Naive thymus-derived CD4-positive, alpha-beta T cell (primary cell): ENCODE measurements at regions not wholly inside any gene's neighbourhood (a gene's known extent, or its start where the extent isn't known, plus 50 kb on each side); places are given as distances from the start of the nearest gene placed in this dataset.

Experiments used
- ATAC-seq: fragments of 150-1000 bp; cut with Tn5 transposase; 2 replicates; pipeline ENCODE4 v1.10.0; 2021; ENCODE audit warnings: mild to moderate bottlenecking, moderate library complexity
- CTCF ChIA-PET: fragments of 350-600 bp; sonication (Branson Sonifier 250); formaldehyde crosslinking; loops from one replicate; lab custom pipeline; 2021; ENCODE audit warnings: antibody characterized with exemption; lab: Charles Lee
- POLR2A ChIA-PET: fragments of 350-600 bp; sonication (Branson Sonifier 250); formaldehyde crosslinking; loops from one replicate; lab custom pipeline; 2021; ENCODE audit warnings: antibody characterized with exemption, inconsistent platforms; lab: Charles Lee
- DNase-seq, 9 donors: peaks; one replicate each; pipeline versions ENCODE4 v3.0.0 to v3.0.0-alpha.2; 2020 to 2022; ENCODE audit warnings: mixed read lengths in 1 of 9
- H3K27ac ChIP-seq: one replicate; pipeline ENCODE4 v1.7.0; 2013; ENCODE audit warnings: mild to moderate bottlenecking, low read depth, low read length, moderate library complexity
- H3K27me3 ChIP-seq, 2 donors: one replicate each; pipeline ENCODE4 v1.7.0; 2013; ENCODE audit warnings: low read length in 2 of 2, mild to moderate bottlenecking in 2 of 2, moderate library complexity in 2 of 2; ENCODE audit not compliant: control insufficient read depth in 2 of 2, insufficient read depth in 2 of 2
- H3K36me3 ChIP-seq, 3 experiments: 1 replicate in 2 of 3; 2 replicates in 1 of 3; pipeline ENCODE4 v1.7.0; 2013; ENCODE audit warnings: low read length in 3 of 3, mild to moderate bottlenecking in 3 of 3, moderate library complexity in 1 of 3; ENCODE audit not compliant: insufficient read depth in 3 of 3, control insufficient read depth in 2 of 3
- H3K4me1 ChIP-seq, 2 donors: one replicate each; pipeline ENCODE4 v1.7.0; 2013; ENCODE audit warnings: low read length in 2 of 2, mild to moderate bottlenecking in 2 of 2, moderate library complexity in 1 of 2; ENCODE audit not compliant: control insufficient read depth in 2 of 2, insufficient read depth in 2 of 2
- H3K4me3 ChIP-seq: 2 replicates; pipeline ENCODE4 v1.7.0; 2013; ENCODE audit warnings: mild to moderate bottlenecking, low read length
- H3K9me3 ChIP-seq, 3 experiments: 1 replicate in 2 of 3; 2 replicates in 1 of 3; pipeline ENCODE4 v1.7.0; 2013; ENCODE audit warnings: low read length in 3 of 3; ENCODE audit not compliant: control insufficient read depth in 2 of 3
- H3K27ac Mint-ChIP-seq, 9 donors: one replicate each; pipeline ENCODE4 v1.8.0; 2020 to 2022; ENCODE audit warnings: mixed read lengths in 9 of 9, mild to moderate bottlenecking in 8 of 9, moderate library complexity in 5 of 9, inconsistent platforms in 2 of 9
- H3K27me3 Mint-ChIP-seq, 5 donors: one replicate each; pipeline ENCODE4 v1.8.0; 2021 to 2022; ENCODE audit warnings: mixed read lengths in 5 of 5, mild to moderate bottlenecking in 1 of 5
- H3K36me3 Mint-ChIP-seq, 5 donors: one replicate each; pipeline ENCODE4 v1.8.0; 2020 to 2022; ENCODE audit warnings: mixed read lengths in 5 of 5, mild to moderate bottlenecking in 3 of 5, inconsistent platforms in 1 of 5
- H3K4me1 Mint-ChIP-seq, 7 donors: one replicate each; pipeline ENCODE4 v1.8.0; 2020 to 2022; ENCODE audit warnings: mixed read lengths in 7 of 7, mild to moderate bottlenecking in 3 of 7, inconsistent platforms in 1 of 7
- H3K4me3 Mint-ChIP-seq, 10 donors: one replicate each; pipeline ENCODE4 v1.8.0; 2020 to 2022; ENCODE audit warnings: mild to moderate bottlenecking in 10 of 10, mixed read lengths in 10 of 10, moderate library complexity in 6 of 10, inconsistent platforms in 2 of 10
- H3K9me3 Mint-ChIP-seq, 11 donors: one replicate each; pipeline ENCODE4 v1.8.0; 2020 to 2022; ENCODE audit warnings: mixed read lengths in 11 of 11, mild to moderate bottlenecking in 4 of 11, inconsistent platforms in 1 of 11, moderate library complexity in 1 of 11
- intact Hi-C, 2 donors: fragments of 100-400 bp; cut with micrococcal nuclease; formaldehyde crosslinking; loops; one replicate each; pipeline ENCODE4 v1.15.1; 2023

DNA sequence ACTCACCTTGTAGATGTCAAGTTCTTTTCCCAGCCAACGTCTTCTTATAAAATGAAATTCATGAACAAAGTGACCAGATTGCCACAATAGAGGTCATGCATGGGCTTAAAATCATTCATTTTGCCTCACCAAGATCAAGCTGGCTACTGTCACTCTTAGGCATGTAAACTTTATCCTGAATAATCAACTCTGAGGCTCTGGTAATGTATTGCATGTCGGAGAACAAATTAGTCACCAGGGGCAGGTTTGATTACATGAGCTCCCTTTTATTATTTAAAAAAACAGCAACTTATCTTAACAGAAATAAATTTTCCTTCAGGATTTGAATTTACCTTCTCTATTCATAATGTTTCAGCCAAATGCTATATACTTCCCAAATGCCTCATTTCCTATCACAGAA lies 112.9 kb upstream of the SP4 start:
- no peaks in the 10 kb centered on the region for H3K36me3 ChIP-seq
- no peak overlapping the region for H3K4me3 ChIP-seq
- no peak overlapping the region for H3K27ac ChIP-seq
- CTCF ChIA-PET = no interaction called here
- H3K4me1 ChIP-seq = no peaks in the 10 kb centered on the region
- peaks cover 0 to 8% (median 0%) of the 10 kb centered on the region in 5 donors for H3K27me3 Mint-ChIP-seq
- H3K9me3 ChIP-seq = no peaks in the 10 kb centered on the region
- H3K36me3 Mint-ChIP-seq = peaks cover 0 to 23% (median 0%) of the 10 kb centered on the region in 5 donors
- intact Hi-C loops = no loop called here
- no peak overlapping the region for H3K27ac Mint-ChIP-seq
- H3K4me1 Mint-ChIP-seq = peaks cover 0 to 11% (median 7%) of the 10 kb centered on the region in 7 donors
- POLR2A ChIA-PET = no interaction called here
- DNase-seq (no peak), ATAC-seq (no peak)
- H3K9me3 Mint-ChIP-seq = peaks cover 0 to 26% (median 12%) of the 10 kb centered on the region in 11 donors
- no peak overlapping the region for H3K4me3 Mint-ChIP-seq
- no peaks in the 10 kb centered on the region for H3K27me3 ChIP-seq

DNA sequence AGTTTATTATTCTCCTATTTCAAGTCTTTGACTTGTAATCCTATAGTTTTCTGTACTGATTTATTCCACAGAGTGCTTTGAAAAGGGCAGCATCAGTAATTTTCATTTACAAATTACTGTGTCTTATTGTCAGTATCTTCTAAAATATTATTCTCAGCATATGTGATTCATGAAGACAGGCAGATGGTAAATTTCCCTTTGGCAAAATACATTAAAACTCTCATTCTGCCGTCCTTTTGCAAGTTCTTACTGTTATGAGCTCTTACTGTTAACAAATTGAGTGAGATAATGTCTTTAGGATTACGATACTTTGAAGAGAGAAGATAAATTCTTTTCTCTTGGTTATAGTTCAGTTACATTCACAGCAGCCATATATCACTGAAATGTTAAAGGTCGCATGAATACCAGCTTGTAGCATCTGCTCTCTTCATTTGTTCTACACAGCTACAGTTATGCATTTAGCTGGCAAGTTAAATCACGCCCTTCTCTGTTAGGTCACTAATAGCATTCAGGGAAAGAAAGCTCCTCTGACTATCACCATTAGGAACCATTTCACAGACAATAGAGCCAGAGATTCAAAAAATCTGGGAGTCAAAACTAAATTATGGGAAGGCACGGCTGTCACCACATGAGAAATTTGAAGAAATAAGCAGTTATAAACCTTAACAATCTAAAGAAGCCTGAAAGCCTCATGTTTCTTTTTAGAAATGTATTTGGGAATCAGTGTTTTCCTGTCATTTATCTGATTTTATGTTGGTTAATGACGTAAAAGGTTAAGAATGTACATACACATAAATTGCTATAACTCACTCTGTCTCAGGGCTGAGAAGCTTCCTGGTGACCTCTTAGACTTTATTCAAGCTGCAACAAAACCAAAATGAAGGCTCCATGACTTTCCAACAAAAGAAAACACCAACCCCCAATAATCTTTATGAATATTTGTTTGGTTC lies 109.6 kb upstream of the SP4 start:
- peaks cover 0 to 11% (median 7%) of the 10 kb centered on the region in 7 donors for H3K4me1 Mint-ChIP-seq
- H3K27ac Mint-ChIP-seq = no peak overlapping the region
- no peak overlapping the region for H3K4me3 ChIP-seq
- ChIA-PET POLR2A (no interaction called here), CTCF (interaction anchor here (0.5 kb wide), 1 partner anchor 48 kb away, joined by 3 read pairs; no protein-coding TSS in a partner anchor)
- no peak for DNase-seq
- H3K27ac ChIP-seq = no peak overlapping the region
- peaks cover 0 to 2% (median 0%) of the 10 kb centered on the region in 11 donors for H3K9me3 Mint-ChIP-seq
- H3K9me3 ChIP-seq = no peaks in the 10 kb centered on the region
- H3K27me3 ChIP-seq = no peaks in the 10 kb centered on the region
- H3K27me3 Mint-ChIP-seq = peaks cover 0 to 8% (median 0%) of the 10 kb centered on the region in 5 donors
- H3K4me1 ChIP-seq = no peaks in the 10 kb centered on the region
- peaks cover 0 to 13% (median 0%) of the 10 kb centered on the region in 5 donors for H3K36me3 Mint-ChIP-seq
- intact Hi-C loops = no loop called here
- H3K4me3 Mint-ChIP-seq = no peak overlapping the region
- ATAC-seq = no peak
- H3K36me3 ChIP-seq = no peaks in the 10 kb centered on the region

DNA sequence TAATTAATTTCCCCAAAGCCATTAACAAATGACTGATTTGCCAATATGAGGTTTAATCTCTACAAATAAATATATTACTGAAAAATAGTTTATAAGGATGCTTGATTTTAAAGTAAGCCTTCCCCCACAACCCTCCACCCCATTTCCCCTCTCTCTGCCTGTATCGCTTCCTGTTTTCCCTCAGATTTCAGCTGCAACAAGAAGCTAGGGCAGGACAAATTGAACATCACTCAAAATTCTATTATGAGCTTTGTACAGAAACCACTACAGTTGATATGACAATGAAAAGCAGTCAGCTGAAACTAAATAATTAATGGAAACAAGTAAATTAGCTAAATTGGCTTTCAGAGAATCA lies 109.0 kb upstream of the SP4 start:
- H3K36me3 Mint-ChIP-seq = peaks cover 0 to 16% (median 0%) of the 10 kb centered on the region in 5 donors
- peaks cover 0 to 8% (median 0%) of the 10 kb centered on the region in 5 donors for H3K27me3 Mint-ChIP-seq
- no peak for ATAC-seq
- CTCF ChIA-PET = no interaction called here
- H3K4me3 Mint-ChIP-seq = no peak overlapping the region
- no peak overlapping the region for H3K27ac Mint-ChIP-seq
- POLR2A ChIA-PET = no interaction called here
- peaks cover 0 to 2% (median 0%) of the 10 kb centered on the region in 11 donors for H3K9me3 Mint-ChIP-seq
- no peaks in the 10 kb centered on the region for H3K4me1 ChIP-seq
- H3K4me3 ChIP-seq = no peak overlapping the region
- H3K4me1 Mint-ChIP-seq = peaks cover 0 to 11% (median 7%) of the 10 kb centered on the region in 7 donors
- no peaks in the 10 kb centered on the region for H3K9me3 ChIP-seq
- H3K27ac ChIP-seq = no peak overlapping the region
- H3K36me3 ChIP-seq = no peaks in the 10 kb centered on the region
- no peaks in the 10 kb centered on the region for H3K27me3 ChIP-seq
- DNase-seq = no peak
- intact Hi-C loops = no loop called here

DNA sequence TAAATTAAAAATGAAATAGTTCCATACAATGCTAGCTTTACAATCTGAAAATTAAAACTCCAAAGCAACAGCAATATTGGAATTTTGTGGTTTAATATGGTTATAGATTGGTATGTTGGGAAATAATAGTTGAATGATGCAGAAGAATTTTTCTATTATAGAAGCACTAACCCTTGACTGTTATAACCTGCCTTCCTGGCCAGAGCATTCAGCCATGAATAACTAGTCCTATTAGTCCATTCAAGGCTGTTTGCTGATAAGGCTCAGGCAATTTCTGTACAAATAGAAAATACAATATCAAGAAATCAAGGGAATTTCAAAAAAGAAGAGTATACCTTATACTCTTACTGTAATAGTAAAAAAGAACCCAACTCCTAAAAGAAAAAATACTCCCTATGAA lies 101.6 kb upstream of the SP4 start:
- DNase-seq = no peak
- peaks cover 0 to 26% (median 0%) of the 10 kb centered on the region in 11 donors for H3K9me3 Mint-ChIP-seq
- Histone ChIP-seq H3K27me3 (no peaks in the 10 kb centered on the region), H3K4me3 (no peak overlapping the region), H3K27ac (no peak overlapping the region), H3K9me3 (no peaks in the 10 kb centered on the region), H3K4me1 (no peaks in the 10 kb centered on the region), H3K36me3 (no peaks in the 10 kb centered on the region)
- POLR2A ChIA-PET = no interaction called here
- no peaks in the 10 kb centered on the region for H3K27me3 Mint-ChIP-seq
- intact Hi-C loops = no loop called here
- H3K4me1 Mint-ChIP-seq = peaks cover 0 to 6% (median 0%) of the 10 kb centered on the region in 7 donors
- H3K4me3 Mint-ChIP-seq = no peak overlapping the region
- peaks cover 0 to 21% (median 0%) of the 10 kb centered on the region in 5 donors for H3K36me3 Mint-ChIP-seq
- ATAC-seq = no peak
- no peak overlapping the region for H3K27ac Mint-ChIP-seq
- CTCF ChIA-PET = no interaction called here

DNA sequence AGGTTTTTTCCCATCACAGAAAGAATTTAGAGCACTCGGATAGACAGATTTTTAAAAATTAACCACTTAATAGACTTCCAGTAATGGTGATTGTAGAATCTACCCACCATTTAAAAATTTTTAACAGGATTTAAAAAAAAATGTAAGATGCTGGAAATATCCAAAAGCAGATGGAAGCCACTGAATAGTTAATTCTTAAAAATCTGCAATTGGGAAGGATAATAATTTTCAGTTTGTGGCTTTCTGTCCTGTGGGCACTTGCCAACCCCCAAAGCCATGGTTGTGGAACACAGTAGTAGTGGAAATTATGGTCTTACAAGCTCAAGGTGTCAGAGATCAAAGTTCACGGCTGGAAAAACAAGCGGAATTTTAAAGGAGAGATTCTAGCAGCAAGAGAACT lies 101.0 kb upstream of the SP4 start:
- Mint-ChIP-seq H3K4me3 (no peak overlapping the region), H3K4me1 (peaks cover 0 to 6% (median 0%) of the 10 kb centered on the region in 7 donors), H3K9me3 (peaks cover 0 to 26% (median 0%) of the 10 kb centered on the region in 11 donors), H3K36me3 (peaks cover 0 to 21% (median 0%) of the 10 kb centered on the region in 5 donors), H3K27me3 (no peaks in the 10 kb centered on the region), H3K27ac (no peak overlapping the region)
- Histone ChIP-seq H3K27me3 (no peaks in the 10 kb centered on the region), H3K4me3 (no peak overlapping the region), H3K27ac (no peak overlapping the region), H3K9me3 (no peaks in the 10 kb centered on the region), H3K4me1 (no peaks in the 10 kb centered on the region), H3K36me3 (no peaks in the 10 kb centered on the region)
- ATAC-seq (no peak), DNase-seq (no peak)
- intact Hi-C loops = no loop called here
- POLR2A ChIA-PET = no interaction called here
- CTCF ChIA-PET = interaction anchor here (0.5 kb wide), 1 partner anchor 10 kb away, joined by 4 read pairs; no protein-coding TSS in a partner anchor

DNA sequence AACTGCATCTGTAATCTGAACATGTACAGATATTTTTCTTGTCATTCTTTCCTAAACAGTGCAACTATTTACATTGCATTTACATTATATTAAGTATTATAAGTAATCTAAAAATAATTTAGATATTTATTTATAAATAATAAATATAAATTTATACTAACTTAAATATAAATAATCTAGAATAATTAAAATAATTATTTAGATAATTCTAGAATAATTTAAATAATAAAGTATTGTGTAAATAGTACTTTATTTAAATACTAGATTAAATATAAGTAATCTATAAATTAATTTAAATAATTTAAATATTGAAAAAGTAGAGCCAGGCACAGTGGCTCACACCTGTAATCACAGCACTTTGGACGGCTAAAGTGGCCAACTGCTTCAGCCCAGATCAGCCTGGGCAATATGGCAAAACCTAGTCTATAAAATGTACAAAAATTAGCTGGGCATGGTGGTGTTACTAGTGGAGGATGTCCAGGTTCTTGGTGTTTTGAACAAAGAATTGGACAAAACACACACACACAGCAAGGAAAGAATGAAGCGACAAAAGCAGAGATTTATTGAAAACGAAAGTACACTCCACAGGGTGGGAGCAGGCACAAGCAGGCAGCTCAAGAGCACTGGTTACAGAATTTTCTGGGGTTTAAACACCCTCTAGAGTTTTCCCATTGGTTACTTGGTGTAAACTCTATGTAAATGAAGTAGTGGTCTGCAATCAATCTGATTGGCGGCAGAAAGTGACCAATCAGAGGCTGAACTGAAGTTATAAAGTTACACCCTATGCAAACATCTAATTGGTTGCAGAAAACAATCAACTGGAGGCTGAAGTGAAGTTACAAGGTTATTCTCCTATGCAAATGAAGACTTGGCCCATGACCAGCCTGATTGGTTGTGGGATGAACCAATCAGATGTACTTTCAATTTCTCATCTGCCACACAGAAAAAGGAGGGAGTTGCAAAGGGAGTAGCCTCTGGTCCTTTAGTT lies 100.2 kb upstream of the SP4 start:
- H3K27ac Mint-ChIP-seq = no peak overlapping the region

More for the DNA sequence above, 100.2 kb upstream of the SP4 start:
- no peak overlapping the region for H3K4me3 ChIP-seq
- peaks cover 0 to 28% (median 0%) of the 10 kb centered on the region in 11 donors for H3K9me3 Mint-ChIP-seq
- H3K4me1 ChIP-seq = no peaks in the 10 kb centered on the region
- H3K36me3 Mint-ChIP-seq = peaks cover 0 to 21% (median 0%) of the 10 kb centered on the region in 5 donors
- no peaks in the 10 kb centered on the region for H3K9me3 ChIP-seq
- H3K36me3 ChIP-seq = no peaks in the 10 kb centered on the region
- H3K27me3 Mint-ChIP-seq = no peaks in the 10 kb centered on the region
- ChIA-PET POLR2A (no interaction called here), CTCF (interaction anchor here (0.5 kb wide), 1 partner anchor 11 kb away, joined by 4 read pairs; no protein-coding TSS in a partner anchor)
- no peak for DNase-seq
- ATAC-seq = no peak
- intact Hi-C loops = no loop called here
- no peak overlapping the region for H3K27ac ChIP-seq
- no peak overlapping the region for H3K4me3 Mint-ChIP-seq
- H3K4me1 Mint-ChIP-seq = peaks cover 0 to 6% (median 0%) of the 10 kb centered on the region in 7 donors
- H3K27me3 ChIP-seq = no peaks in the 10 kb centered on the region
